Body of pancreas (tissue), 4 donors: ENCODE measurements at regions not wholly inside any gene's neighbourhood (a gene's known extent, or its start where the extent isn't known, plus 50 kb on each side); places are given as distances from the start of the nearest gene placed in this dataset.

Experiments
- ATAC-seq: fragments of 150-250 bp; one replicate; pipeline ENCODE4 v1.9.1; 2016
- DNase-seq, 4 donors: peaks; one replicate each; pipeline ENCODE4 v3.0.0-alpha.2; 2019
- H3K27ac ChIP-seq, 4 donors: fragments of 200-600 bp; sonication (generic); 1 replicate in 3 of 4; 2 replicates in 1 of 4; pipeline versions ENCODE4 v1.5.1 to v1.6.1; 2016 to 2019; ENCODE audit warnings: mild to moderate bottlenecking in 1 of 4, mixed read lengths in 1 of 4, moderate library complexity in 1 of 4
- H3K27me3 ChIP-seq, 2 donors: fragments of 200-600 bp; sonication (generic); one replicate each; pipeline ENCODE4 v1.6.0; 2016; ENCODE audit warnings: mild to moderate bottlenecking in 1 of 2
- H3K36me3 ChIP-seq, 2 donors: fragments of 200-600 bp; sonication (generic); replicated peaks in 1 of 2; 2 replicates each; pipeline ENCODE4 v1.5.1; 2016; ENCODE audit warnings: low read depth in 2 of 2; ENCODE audit not compliant: insufficient read depth in 1 of 2
- H3K4me1 ChIP-seq: fragments of 200-600 bp; sonication (generic); one replicate; pipeline ENCODE4 v1.6.0; 2016
- H3K4me3 ChIP-seq, 2 donors: fragments of 200-600 bp; sonication (generic); 1 replicate in 1 of 2; 2 replicates in 1 of 2; pipeline ENCODE4 v1.5.1; 2016 to 2019
- H3K9me3 ChIP-seq, 3 donors: fragments of 200-600 bp; sonication (generic); 1 replicate in 2 of 3; 2 replicates in 1 of 3; pipeline ENCODE4 v1.5.1; 2016
- CTCF ChIP-seq, 7 experiments: fragments of 450-650 bp in 4 of 7; fragments of 200-600 bp in 3 of 7; sonication (generic) in 3 of 7; IDR thresholded peaks; one replicate each; pipeline ENCODE4 v1.5.1; 2016 to 2019; ENCODE audit warnings: antibody characterized with exemption in 7 of 7
- POLR2A ChIP-seq, 3 donors: fragments of 450-650 bp; IDR thresholded peaks; one replicate each; pipeline ENCODE4 v1.6.1; 2016; ENCODE audit warnings: antibody characterized with exemption in 3 of 3, mild to moderate bottlenecking in 2 of 3
- WGBS, 2 donors: methylation state at CpG; one replicate each; pipeline ENCODE4 v1.1.5; 2017; 5-methylcytosine and 5-hydroxymethylcytosine counted together
- intact Hi-C: fragments of 100-400 bp; cut with DNase I; formaldehyde crosslinking; loops from one replicate; pipeline ENCODE4 v1.15.1; 2023

DNA sequence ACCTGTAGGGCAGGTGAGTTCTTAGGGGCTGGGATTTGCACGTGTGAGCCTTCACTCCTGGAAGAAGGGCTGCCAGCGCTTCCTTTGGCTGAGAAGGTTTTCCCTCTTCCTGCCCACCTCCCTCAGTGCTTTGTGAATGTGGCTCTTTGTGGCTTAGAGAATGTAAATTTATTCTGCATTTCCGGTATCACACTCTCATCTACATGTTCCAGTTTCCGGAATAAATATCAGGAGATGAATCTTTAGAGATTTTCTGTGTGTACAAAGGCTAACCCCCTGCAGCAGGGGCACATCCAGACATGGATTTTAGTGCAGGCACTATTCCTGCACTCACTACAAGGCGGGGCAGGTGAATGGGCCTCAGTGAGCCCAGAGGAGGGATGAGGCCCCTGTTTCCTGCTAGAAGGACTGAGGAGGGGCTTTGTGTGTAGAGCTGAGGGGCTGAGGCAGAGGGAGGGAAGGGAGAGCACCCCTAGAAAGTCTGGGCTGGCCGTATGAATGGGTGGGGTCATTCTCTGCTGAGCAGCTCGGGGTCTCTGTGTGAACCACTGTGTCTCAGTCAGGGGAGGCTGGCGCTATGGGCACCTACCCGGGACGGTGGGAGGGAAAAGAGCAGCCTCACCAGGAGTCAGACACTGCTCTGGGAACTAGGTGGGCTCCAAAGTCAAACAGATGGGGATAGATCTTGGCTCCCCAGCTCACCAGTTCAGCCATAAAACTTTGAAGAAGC is 207.5 kb downstream of the MATN1 start:
- H3K4me1 ChIP-seq, result no peaks in the 10 kb centered on the region
- H3K4me3 ChIP-seq, result no peak overlapping the region
- DNase-seq (no peak), ATAC-seq (no peak)
- TF ChIP-seq CTCF (IDR thresholded peaks at IDR 0.05), result no peak
- no peak for TF ChIP-seq POLR2A (IDR thresholded peaks at IDR 0.05)
- no peaks in the 10 kb centered on the region for H3K9me3 ChIP-seq
- no peak overlapping the region for H3K27ac ChIP-seq
- intact Hi-C loops, result no loop called here
- 66 to 78% methylated on average over 7 to 10 of the region's 10 CpGs for WGBS, 2 donors
- no peaks in the 10 kb centered on the region for H3K27me3 ChIP-seq
- H3K36me3 ChIP-seq, result no peaks in the 10 kb centered on the region

- 59 to 64% methylated on average over 3 of the region's 3 CpGs for WGBS, 2 donors
- Histone ChIP-seq H3K36me3 (no peaks in the 10 kb centered on the region), H3K4me1 (no peaks in the 10 kb centered on the region), H3K4me3 (no peak overlapping the region), H3K27ac (no peak overlapping the region), H3K9me3 (no peaks in the 10 kb centered on the region), H3K27me3 (no peaks in the 10 kb centered on the region)
- no peak for TF ChIP-seq CTCF (IDR thresholded peaks at IDR 0.05)
- no peak for TF ChIP-seq POLR2A (IDR thresholded peaks at IDR 0.05)
- intact Hi-C loops, result no loop called here
- ATAC-seq (no peak), DNase-seq (no peak)
Observed at GRCh38 chr1:30514945-30515344, 208.4 kb downstream of the MATN1 start.

- 38 to 44% methylated on average over 6 of the region's 6 CpGs for WGBS, 2 donors
- Histone ChIP-seq H3K36me3 (no peaks in the 10 kb centered on the region), H3K27ac (no peak overlapping the region), H3K4me3 (no peak overlapping the region), H3K27me3 (no peaks in the 10 kb centered on the region), H3K9me3 (no peaks in the 10 kb centered on the region), H3K4me1 (no peaks in the 10 kb centered on the region)
- intact Hi-C loops, result no loop called here
- ATAC-seq, result no peak
- no peak for DNase-seq
- no peak for TF ChIP-seq CTCF (IDR thresholded peaks at IDR 0.05)
- no peak for TF ChIP-seq POLR2A (IDR thresholded peaks at IDR 0.05)
Observed at GRCh38 chr1:30514137-30514654, 209.2 kb downstream of the MATN1 start.

DNA sequence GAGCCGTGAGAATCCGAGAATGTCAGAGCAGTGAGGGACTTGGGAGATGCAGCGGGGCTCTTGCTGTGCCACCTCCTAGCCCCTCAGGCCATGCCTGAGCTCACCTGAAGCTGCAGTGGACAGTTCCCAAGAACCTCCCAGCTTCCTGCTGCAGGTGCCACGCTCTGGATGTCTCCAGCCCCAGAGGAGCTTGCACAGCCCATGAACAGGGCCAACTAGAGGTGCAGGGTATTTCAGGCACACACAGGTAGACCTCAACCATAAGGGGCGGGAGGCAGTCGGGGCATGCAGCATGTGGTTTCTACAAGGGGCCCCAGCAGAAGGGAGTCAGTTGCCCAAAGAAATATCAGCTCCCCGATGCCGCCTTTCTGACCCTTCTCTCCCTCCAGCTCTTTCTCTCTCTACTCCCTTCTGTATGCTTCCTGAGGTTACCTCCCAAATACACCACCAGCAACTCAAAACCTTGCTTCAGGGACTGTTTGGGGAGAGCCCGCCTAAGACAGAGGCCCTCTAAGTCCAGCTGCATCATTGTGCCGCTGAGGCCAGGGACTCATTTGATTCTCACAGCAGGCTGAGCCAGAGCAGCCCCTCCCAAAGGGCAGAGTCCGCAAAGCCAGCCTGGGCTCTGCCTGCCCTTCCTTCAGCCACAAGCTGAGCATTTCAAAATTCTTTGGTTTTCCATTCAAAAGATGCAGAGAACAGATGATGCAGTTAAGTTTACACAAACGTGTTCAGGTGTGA is 209.8 kb downstream of the MATN1 start:
- Histone ChIP-seq H3K4me3 (no peak overlapping the region), H3K36me3 (no peaks in the 10 kb centered on the region), H3K4me1 (no peaks in the 10 kb centered on the region), H3K27ac (no peak overlapping the region), H3K27me3 (no peaks in the 10 kb centered on the region), H3K9me3 (no peaks in the 10 kb centered on the region)
- 53 to 55% methylated on average over 7 to 12 of the region's 12 CpGs for WGBS, 2 donors
- TF ChIP-seq CTCF (IDR thresholded peaks at IDR 0.05) (no peak), POLR2A (IDR thresholded peaks at IDR 0.05) (no peak)
- DNase-seq (no peak), ATAC-seq (no peak)
- intact Hi-C loops, result no loop called here
